Activated T-cell treated with anti-CD3 and anti-CD28 coated beads for 48 hours (primary cell): ENCODE measurements at regions not wholly inside any gene's neighbourhood (a gene's known extent, or its start where the extent isn't known, plus 50 kb on each side); places are given as distances from the start of the nearest gene placed in this dataset.

Source experiments
- DNase-seq: peaks from one replicate; pipeline ENCODE4 v3.0.0-alpha.2; 2020; ENCODE audit warnings: low read depth

DNA sequence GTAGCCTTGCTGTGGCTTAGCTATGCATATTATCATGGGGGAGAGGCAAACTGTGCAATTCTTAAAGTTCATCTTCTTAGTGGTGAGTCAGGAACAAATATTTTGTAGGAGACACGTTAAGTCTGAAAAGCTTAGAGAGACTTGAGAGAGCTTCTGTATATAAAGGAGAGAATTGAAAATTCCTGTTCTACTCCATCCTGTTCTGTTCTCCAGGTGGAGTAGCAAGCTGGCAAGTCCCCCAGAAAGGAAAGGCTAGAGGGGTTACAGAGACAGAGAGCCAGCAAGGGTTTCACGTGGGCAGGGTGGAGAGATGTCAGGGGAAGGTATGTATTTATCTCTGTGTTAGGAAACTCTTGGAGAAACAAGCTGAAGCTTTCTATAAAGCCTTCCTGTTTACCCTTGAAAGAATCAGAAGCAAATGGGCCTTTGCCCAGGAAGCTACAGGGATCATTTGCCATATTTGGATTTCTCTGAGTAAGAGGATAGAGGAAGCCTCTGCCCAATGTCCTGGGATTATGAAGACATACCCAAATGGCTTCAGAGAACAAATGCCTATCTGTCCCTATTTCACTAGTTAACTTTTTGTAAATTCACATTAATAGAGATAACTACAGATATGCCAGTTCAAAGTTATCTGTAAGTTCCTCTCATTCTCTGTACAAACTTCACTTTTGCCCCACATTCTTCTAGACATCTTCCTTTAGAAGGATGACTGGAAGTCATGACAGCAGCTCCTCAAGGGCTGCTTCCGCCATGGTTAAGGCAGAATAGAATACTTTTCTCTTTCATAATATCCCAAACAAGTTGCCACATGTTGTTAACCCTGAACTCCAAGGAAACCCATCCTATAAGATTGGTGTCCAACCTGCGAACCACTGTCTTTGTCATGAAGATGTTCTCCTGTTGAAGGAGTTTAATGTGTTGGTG lies 126.7 kb upstream of the NEDD9 start:
- no peak for DNase-seq

DNA sequence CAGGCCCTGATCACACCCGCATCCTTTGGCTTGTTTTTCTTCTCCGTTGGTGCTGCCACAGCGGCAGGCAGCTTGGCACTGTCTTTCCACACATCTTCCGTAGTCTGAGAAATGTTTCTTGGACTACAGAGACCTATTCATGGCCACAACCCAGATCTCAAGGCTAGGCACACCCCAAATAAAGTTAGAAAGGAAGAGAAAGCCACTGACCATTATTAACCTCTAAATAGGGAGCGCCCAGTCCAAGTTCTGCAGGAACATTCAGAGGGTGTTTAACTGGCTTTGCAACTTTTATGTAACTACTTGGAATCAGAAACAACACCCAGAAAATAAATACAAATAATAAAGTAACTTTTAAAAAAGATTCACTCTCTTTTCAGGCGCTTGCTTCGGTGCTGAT lies 124.8 kb upstream of the NEDD9 start:
- DNase-seq = no peak

DNA sequence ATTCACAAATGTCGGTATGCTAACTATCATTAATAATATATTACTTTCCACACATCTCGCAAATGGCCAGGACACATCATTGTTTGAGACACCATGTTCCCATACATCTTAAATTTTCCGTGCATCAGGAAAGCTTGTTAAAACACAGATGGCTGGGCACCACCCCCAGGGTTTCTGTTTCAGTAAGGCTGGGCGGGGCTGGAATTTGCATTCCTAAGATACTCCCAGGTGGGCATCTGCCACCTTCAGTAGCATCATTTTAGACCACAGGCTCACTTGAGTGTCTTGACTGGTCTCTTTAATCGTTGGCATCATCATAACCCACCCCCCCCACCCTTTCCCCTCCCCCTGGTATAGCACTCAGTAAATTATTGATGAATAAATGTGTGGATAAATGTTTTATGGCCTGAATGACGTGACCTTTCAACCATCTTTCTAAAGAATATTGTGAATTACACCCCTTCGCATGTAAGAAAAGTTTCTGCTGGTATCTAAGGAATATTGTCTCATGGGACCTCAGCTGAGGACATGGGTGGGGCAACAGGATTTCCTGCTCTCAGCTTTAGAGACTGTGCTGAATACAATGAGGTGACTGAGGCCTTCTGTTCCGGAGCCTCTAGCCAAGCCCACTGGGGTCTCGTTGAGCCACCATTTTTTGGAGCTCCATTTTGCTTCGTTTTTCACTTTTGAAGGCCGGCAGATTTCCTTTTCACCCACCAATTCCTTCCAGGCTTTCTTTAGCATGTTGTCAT lies 124.1 kb upstream of the NEDD9 start:
- no peak for DNase-seq

DNA sequence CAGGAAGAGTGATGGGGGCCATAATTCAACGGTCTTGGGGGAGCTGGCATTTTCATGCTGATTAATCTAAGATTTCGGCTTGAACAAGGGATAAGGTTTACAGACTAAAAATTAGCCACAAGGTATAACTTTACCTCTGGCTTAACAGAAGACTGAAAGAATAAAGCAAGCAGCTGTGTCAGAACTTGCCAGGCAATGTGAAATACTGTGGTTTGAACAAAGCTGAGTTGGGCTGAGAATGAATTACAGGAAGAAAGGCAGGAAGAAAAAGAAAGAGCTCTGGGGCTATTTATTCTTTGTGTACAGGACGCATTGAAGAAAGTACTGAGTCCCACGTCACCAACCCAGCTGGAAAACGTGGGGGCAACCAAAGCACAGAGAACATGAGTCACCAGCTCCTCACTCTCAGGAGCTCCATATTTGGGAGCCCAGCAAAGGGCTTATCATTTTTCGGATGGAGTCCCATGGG lies 121.5 kb upstream of the NEDD9 start:
- DNase-seq = peak; percentile 64

DNA sequence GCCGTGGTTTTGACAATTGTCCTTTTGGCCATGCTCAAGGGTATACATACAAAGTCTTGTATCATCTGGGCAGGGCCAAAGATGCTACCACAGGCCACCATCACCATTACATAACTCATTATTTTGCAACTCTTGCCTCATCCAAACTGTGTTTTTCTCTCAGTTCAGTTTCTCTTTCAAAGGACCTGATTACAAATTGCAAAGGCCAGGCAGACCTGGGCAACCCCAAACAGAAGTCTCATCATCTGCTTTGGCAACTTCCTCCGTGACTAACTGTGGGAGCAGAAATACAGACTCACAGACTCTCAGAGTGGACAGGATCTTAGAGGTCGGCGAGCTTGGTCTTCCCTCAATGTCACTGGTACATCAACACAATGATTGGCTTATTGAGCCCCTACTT lies 117.8 kb upstream of the NEDD9 start:
- no peak for DNase-seq

DNA sequence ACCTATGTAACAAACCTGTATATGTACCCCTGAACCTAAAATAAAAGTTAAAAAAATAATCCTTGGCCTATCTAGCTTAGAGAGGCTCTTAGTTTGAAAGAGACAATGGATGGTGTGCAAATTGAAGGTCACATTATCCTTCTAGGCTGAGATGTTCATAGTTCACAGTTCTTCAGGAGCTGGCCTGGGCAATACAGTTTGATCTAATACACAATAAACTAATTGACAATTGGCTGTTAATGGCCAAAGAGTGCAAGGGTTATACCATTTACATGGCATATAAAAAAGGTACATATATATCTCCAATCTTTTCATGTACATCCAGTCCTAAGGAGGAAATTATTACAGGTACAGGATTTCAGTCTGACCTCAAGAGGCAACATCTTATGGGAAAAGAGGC lies 117.4 kb upstream of the NEDD9 start:
- no peak for DNase-seq

DNA sequence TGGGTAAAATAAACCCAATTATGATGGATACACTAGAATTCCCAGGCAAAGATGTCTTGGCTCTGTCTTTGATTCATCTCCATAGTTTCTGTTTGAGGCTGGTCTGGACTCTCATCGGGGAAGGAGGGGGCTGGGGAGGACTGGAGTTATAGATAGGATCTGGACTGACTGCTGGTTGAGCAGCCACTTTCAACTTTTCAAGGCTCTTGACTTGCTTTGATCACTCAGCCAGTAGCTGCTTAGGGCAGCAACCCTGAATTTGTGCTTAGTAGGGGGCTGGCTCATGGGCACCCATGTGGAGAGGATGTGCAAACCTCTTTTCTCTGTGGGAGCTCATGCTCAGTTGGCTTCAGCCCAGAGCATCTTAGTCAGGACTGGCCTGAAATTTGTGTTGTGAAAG lies 114.0 kb upstream of the NEDD9 start:
- no peak for DNase-seq

DNA sequence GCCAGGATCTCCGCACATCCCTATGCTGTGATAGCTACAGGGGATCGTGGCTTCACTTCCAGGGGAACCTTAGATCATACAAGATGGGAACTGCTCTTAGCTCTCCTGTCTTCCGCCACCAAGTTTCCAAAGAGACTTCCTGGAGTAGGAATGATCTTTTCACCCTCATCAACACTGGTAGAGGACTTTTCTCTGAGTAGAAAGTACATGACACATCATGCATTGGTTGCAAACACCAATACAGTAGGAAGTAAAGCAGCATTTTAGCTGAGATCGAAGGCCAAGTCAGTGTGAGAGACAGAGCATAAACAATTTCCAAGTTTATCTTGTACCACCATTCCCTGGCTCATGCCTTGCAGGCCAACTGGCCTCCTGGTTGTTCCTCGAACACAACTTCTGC lies 113.1 kb upstream of the NEDD9 start:
- no peak for DNase-seq

DNA sequence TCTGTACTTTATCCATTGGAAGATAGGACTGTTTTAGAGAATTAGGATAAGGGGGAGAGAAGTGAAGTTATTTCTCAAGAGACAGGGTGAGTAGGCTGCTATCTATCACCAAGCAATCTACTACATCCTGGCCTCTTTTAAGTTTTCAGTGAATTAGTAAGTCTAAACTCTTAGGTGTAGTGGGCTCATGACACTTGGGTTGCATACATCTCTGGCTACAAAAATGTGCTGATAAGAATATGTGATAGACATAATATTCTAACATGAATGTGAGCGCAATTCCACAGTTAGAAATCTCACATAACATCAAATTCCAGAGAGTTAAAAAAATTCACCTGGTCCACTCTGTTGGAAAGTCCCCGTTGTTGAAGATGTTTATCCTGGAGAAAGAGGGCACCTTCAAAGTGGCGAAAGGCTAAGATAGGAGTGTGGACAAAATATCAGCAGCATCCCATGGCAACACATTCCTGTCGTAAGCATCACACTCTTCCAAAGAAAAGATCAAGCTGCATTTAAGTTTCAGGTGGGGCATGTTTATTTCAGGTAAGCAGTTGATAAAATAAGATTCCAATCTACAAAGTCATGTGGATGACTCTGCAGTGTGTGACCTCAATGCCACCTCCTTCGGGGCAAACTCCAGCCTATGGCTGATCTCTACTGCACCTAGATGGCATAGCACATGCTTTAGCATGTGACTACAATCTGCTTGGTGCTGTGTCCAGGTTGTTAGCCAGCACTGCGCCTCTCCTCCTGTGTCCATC lies 111.7 kb upstream of the NEDD9 start:
- DNase-seq = no peak

DNA sequence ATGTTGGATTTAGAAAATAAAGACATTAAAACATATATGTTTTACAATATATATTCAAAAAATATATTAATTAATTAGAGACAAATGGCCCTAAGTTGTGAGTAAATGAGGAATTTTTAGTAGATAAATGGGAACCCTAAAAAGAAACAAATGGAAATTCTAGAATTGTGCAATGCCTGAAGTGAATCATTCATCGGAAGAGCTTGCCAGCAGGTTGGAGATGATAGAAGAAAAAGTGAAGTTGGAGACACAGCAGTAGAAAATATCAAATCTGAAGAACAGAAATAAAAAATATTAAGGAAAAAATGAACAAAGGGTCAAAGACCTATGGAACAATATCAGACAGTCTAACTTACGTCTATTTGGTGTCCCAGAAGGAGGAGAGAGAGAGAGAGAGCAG lies 109.4 kb upstream of the NEDD9 start:
- DNase-seq = no peak

DNA sequence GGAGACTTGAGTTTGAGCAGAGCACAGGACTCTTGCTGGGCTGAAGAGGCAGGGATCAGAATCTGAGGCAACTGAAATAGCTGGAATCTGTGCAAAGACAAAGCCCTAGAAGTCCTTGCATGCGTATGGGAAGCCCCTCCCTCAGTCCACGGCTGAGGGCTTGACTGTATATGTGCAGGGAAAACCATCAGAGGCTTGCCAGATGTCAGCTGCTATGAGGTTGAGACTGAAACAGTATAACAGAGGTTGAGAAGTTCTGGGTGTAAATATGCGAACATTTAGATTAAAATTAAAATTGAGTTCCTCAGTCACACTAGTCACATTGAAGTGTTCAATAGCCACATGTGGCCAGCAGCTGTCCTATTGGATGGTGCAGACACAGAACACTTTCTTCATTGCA lies 108.8 kb upstream of the NEDD9 start:
- no peak for DNase-seq

DNA sequence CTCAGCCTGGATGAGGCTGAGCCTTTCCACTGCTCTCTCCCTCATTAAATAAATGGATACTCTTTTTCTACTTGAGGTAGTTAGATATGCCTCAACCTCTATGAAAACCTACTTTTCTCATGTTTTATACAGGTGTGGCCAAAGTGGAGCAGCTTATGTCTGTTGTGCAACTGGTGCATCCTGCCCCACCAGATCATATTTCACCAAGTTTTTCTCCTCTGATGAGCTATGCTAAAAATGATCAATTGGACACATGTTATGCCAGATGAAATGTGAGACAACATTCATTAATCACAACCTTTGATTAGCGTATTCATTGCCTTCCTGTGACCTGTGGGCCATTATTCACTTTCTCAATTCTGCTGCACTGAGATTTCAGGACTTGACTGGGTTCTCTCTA lies 106.9 kb upstream of the NEDD9 start:
- no peak for DNase-seq

DNA sequence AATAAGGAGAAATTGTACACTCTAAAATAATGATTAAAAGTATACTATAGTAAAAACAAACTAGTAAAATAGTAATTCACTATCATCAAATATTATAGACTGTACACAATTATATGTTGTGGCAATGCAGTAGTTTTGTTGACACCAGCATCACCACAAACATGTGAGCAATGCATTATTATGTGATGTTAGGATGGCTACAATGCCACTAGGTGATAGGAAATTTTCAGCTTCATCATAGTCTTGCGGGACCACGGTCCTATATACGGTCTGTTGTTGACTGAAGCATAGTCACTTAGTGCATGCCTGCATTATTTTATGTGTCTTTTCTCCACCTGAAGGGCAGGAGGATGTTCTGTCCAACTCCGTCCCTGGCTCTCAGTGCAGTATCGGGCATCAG lies 104.8 kb upstream of the NEDD9 start:
- DNase-seq = no peak

DNA sequence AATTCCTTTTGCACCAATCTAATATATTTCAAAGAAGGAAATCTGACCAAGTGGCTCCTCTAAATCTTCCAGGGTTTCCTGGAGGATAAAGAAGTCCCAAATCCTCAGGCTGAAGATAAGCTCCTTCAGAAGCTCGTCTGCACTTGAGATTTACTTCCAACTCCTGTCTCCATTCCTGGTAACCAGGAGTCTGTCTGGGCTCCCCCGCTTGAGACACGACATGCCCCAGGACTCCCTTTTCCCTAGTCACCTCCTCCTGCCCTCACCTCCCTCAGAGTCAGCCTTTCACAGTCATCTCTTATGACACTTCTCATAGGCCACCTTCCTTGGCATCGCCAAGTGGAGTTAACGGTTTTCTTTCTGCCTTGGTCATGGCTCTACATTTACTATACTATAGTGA lies 103.4 kb upstream of the NEDD9 start:
- DNase-seq = no peak

DNA sequence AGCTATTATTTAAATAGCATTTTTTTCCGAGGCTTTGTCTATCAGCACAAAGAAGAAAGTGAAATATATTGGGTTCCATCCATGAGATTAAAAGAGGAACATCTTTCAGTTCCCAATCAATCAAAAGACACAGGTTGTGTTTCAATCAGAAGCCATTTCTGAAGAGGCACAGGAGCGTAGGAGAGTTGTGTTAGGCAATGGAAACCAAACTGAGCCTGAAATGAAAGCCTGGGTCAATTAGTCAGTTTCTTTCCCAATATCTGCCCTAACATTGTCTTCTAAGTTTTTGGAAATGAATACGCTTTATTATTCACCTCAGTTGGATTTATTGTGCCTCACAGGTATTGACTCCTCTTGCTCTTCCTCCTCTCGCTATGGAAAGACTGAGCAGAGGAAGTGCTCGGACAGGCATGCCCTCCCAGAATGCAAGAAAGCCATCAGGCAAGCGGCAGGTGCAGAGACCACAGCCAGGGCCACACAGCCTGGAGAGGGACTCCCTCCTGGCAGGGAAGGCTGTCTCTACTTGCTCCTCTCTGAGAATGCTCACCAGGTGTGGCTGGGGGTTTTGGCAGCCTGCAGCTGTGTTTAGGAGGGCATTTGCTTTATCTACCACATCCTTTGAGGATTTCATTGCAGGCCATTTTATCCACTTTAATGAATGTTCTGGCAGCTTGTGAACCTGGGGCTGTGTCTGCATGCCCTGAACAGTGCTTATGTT lies 100.8 kb upstream of the NEDD9 start:
- no peak for DNase-seq

DNA sequence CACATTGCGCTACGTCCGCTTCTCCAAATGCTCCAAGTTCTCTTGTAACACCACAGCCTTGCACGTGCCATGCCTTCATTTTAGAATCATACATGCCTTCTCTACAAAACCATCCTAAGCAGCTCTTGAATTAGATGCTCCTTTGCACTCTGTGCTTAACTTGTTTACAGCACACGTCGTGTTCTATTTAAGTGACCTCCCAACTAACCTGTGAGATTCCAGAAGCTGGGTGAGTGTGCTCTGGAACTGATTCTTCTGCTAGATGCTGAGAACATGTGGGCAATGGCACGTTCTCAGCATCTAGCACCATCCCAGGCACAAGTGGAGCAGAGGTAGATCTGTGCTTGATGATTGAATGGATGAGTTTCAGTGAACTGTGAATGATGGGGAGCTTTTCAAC lies 100.0 kb upstream of the NEDD9 start:
- no peak for DNase-seq

DNA sequence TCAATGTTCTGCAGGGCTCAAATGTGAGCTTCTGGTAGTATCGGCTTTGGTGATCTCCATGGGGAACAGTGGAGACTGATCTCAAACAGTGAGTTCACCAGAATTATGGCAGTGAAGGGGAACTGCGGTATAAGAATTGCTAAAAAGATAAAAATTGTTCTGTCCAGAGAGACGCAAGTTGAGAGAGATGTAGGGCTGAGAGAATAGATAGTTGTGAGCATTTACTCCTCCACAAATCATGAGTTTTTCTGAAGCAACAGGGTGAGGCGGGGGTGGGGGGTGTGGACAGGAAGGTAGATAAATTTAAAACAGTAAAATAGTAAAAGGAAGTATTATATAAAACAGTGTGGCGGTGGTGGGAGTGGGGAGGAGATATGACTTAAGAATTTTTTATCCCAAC lies 98.6 kb upstream of the NEDD9 start:
- no peak for DNase-seq

DNA sequence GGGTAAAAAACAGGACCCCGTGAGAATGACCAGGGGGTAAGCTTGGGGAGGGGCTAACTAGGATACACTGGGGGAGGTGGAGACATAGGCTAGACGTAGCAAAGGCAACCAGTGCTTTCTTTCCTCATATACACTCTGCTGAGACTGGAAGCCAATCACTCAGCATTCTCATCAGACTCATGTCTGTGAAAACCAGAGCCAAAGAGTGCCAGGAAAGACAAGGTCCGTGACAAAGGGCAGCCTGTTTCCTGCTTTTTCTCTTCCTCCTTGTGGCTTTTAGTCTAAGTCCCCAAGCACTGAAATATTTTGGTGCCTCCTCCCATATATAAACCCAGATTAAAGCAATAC lies 97.9 kb upstream of the NEDD9 start:
- DNase-seq = no peak

DNA sequence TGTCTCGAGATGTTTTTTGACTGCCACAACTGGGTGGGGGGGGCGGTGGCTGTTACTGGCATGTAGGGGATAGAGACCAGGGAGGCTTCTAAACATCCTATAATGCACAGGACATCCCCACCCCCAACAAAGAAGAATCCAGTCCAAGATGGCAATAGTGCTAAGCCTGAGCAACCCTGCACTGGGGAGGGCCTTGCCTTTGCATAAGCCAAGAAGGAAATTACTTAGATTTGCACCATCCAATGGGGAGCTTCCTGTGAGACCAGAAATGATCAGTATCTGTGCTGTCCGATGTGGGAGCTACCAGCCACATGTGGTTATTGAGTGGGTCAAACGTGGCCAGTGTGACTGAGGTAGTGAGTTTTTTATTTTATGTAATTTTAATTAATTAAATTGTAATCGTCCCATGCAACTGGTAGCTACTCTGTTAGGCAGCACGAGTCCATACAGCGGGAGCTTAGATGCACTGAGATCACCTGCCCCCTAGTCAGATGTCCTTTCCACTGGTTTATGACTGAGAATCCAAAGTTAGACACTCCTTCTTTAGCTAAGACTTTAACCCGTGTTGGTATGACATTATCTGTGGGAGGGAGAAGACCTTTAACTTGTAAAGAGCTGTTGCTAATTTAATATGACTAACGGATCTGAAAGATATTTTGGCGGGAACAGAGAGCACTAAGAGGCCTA lies 97.4 kb upstream of the NEDD9 start:
- DNase-seq = no peak

DNA sequence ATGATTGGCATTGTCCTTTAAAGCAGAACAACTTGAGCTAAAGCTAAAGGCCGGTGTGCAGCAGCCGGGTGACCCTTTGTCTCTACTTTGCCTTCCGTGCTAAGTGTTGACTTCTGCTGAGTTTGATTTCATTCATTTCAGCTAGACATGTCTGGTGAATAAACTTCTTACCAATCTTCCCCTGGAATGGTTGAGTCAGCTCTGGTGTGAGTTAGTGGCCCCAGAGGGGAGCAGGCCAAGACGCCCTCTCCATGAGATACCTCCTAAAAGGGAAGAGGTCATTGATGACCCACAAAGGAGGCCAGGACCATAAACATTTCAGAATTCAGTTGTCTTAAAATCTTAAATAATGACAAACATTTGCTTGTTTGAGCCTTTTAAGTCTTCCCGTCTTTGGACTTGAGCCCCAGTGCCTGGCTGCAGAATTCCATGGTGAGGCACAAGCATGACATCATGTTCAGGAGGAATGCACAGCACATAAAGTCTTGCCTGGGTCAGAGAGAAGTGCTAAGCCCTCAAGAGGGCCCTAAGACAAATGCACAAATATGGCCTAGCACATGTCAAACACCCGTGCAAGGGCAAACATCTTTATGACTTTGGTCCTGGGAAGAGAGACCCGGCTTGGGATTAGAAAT lies 96.3 kb upstream of the NEDD9 start:
- DNase-seq = no peak

DNA sequence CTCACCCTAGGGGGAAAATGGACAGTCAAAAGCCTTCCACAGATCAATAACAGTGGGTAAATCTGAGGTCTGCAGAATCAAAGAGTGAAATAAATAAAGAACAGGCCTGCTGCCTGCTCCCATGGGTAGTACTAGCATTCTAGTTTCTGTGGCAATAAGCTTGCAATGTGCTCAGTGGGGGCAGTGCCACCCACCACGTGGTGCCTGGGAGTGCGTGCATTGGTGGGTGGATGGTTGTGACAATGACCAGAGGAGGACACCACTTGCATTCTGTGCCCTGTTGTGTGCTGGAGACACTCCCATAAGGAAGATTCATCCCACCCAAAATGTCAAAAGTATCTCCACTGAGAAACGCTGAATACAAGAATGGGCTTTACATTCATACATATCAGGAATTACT lies 95.5 kb upstream of the NEDD9 start:
- DNase-seq = no peak
